NOMO-1 (cell line): ENCODE measurements at regions not wholly inside any gene's neighbourhood (a gene's known extent, or its start where the extent isn't known, plus 50 kb on each side); places are given as distances from the start of the nearest gene placed in this dataset.

Source experiments
- DNase-seq, 2 experiments: peaks; one replicate each; lab custom pipeline; 2025; ENCODE audit not compliant: unreplicated experiment in 2 of 2; lab: John Stamatoyannopoulos, UW

DNA sequence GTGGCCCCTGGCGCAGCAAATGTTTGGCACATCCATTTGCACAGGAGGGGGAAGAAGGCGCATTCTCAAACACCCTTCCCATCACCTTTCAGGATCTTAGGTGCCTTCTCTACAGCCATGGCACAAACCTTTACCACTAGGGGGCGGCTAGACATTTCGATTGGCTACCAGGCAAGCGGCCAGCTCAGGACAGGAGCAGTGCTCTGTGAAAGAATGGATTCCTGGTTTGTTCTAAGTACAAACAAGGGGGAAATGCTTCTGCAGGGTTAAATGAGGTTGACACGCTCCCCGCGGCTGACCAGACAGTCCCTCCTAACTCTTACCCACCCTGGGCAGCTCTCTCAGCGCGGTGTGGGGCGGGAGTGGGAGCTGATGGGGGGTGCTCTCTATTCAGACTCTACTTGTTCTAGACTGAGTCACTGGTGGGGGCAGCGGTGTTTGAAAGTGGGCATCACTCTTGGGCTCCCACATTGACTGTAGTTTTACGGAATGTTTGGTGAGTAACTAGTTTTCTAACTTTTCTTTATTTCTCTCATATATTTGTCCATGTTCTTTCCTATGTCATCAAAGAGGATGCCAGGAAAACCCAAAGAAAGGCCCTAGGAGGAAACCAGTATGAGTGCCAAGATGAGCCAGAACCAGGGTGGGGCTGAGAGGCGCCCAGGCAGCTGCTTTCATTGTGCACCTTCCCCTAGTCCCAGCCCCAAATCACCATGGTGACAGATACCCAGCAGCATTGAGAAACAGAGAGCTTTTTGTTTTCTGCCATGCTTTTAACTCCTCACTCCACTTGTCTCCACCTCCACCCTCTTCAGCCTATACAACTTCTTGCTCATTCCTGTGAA is 61.4 kb upstream of the GPR158 start:
- DNase-seq, result peak; percentile 48 to 50

DNA sequence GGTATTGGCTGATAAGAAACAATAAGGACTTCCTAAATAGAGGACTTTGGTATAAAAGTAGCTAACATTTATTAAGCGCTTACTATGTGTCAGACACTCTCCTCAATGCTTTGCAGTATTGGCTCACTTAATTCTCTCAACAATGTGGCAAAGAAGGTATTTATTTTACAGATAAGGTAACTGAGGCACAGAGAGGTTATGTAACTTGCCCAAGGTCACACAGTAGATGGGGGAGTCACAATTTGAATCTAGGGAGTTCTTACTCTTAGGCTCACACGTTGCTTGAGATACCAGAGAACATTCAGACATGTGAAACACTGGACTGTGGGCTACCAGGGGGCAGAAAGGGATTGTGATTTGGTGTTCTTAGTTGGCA is 60.8 kb upstream of the GPR158 start:
- no peak for DNase-seq

DNA sequence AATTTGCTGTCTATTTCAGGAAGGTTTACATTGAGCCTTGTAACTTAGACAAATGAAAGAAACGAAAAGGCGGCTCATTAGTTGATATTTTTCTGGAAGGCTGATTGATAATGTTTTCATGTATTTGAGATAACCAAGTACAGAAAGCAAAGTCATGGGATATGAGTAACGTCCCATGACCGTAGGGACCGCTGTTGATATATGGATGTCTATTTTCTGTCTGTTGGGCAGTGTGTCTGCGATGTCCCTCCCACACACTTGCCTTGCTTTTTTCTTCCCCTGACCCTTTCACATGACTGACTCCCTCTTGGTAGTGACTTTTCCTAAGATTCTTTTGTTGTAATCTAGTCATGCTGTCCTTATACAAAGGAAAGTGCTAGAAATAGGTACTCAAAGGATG is 57.0 kb upstream of the GPR158 start:
- no peak for DNase-seq

DNA sequence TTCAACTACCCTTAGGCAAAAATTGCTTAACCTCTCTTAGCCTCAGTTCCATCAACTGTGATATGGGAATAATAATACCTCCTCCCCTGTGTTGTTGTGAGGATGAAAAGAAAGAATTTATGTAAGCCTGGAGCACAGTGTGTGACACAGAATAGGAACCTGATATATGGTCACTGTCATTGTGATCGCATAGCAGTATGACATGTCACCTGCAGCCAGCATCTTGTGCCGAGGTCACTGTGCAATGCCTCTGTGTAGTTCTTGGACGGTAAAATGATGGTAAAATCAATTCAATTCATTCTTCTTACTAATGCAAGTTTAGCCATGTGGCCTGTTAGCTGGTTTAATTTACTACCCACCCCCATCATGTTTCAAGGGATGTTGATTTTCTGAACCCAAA is 54.6 kb upstream of the GPR158 start:
- DNase-seq, result no peak
